Endothelial cell (in vitro differentiated cells): ENCODE measurements at regions not wholly inside any gene's neighbourhood (a gene's known extent, or its start where the extent isn't known, plus 50 kb on each side); places are given as distances from the start of the nearest gene placed in this dataset.

Source experiments
- DNase-seq: peaks from one replicate; pipeline ENCODE4 v3.0.0; 2021; ENCODE audit warnings: low spot score
- H3K27ac Mint-ChIP-seq: one replicate; pipeline ENCODE4 v1.8.0; 2021; ENCODE audit warnings: mixed read lengths, inconsistent platforms; ENCODE audit not compliant: unreplicated experiment
- H3K27me3 Mint-ChIP-seq: one replicate; pipeline ENCODE4 v1.8.0; 2021; ENCODE audit warnings: mild to moderate bottlenecking, moderate library complexity, mixed read lengths, inconsistent platforms; ENCODE audit not compliant: unreplicated experiment
- H3K36me3 Mint-ChIP-seq: one replicate; pipeline ENCODE4 v1.8.0; 2021; ENCODE audit warnings: mild to moderate bottlenecking, low read depth, mixed read lengths, inconsistent platforms; ENCODE audit not compliant: unreplicated experiment
- H3K4me1 Mint-ChIP-seq: one replicate; pipeline ENCODE4 v1.8.0; 2021; ENCODE audit warnings: mild to moderate bottlenecking, mixed read lengths, inconsistent platforms; ENCODE audit not compliant: unreplicated experiment
- H3K4me3 Mint-ChIP-seq: one replicate; pipeline ENCODE4 v1.8.0; 2021; ENCODE audit warnings: mild to moderate bottlenecking, mixed read lengths, inconsistent platforms; ENCODE audit not compliant: unreplicated experiment
- H3K9me3 Mint-ChIP-seq: one replicate; pipeline ENCODE4 v1.8.0; 2021; ENCODE audit warnings: mixed read lengths, inconsistent platforms; ENCODE audit not compliant: unreplicated experiment
- CTCF ChIP-seq: fragments of 200-600 bp; sonication (generic); IDR thresholded peaks from one replicate; pipeline ENCODE4 v1.5.0; 2021; ENCODE audit warnings: antibody characterized with exemption; ENCODE audit not compliant: unreplicated experiment

- peak; percentile 8 for DNase-seq
- Mint-ChIP-seq H3K27ac (no peak overlapping the region), H3K36me3 (no peaks in the 10 kb centered on the region), H3K9me3 (no peaks in the 10 kb centered on the region), H3K4me1 (peaks cover 2% of the 10 kb centered on the region), H3K4me3 (no peak overlapping the region), H3K27me3 (peaks cover 2% of the 10 kb centered on the region)
- TF ChIP-seq CTCF, result no peak
These were observed 62.2 kb upstream of the PRPS1 start for GRCh38 chrX:107565931-107566603.

GRCh38 chrX:107566604-107567262, 61.6 kb upstream of the PRPS1 start:
- Mint-ChIP-seq H3K27ac (no peak overlapping the region), H3K36me3 (no peaks in the 10 kb centered on the region), H3K27me3 (peaks cover 2% of the 10 kb centered on the region), H3K9me3 (no peaks in the 10 kb centered on the region), H3K4me3 (no peak overlapping the region), H3K4me1 (peaks cover 1% of the 10 kb centered on the region)
- TF ChIP-seq CTCF, result no peak
- no peak for DNase-seq

- DNase-seq, result no peak
- Mint-ChIP-seq H3K9me3 (no peaks in the 10 kb centered on the region), H3K4me3 (no peak overlapping the region), H3K27ac (no peak overlapping the region), H3K36me3 (no peaks in the 10 kb centered on the region), H3K4me1 (no peaks in the 10 kb centered on the region), H3K27me3 (peaks cover 2% of the 10 kb centered on the region)
- TF ChIP-seq CTCF, result no peak
These were observed 60.9 kb upstream of the PRPS1 start for GRCh38 chrX:107567370-107567769.

GRCh38 chrX:107571296-107571998, 56.9 kb upstream of the PRPS1 start:
- no peaks in the 10 kb centered on the region for H3K4me1 Mint-ChIP-seq
- no peak overlapping the region for H3K4me3 Mint-ChIP-seq
- H3K9me3 Mint-ChIP-seq, result no peaks in the 10 kb centered on the region
- no peak overlapping the region for H3K27ac Mint-ChIP-seq
- H3K36me3 Mint-ChIP-seq, result no peaks in the 10 kb centered on the region
- H3K27me3 Mint-ChIP-seq, result peaks cover 2% of the 10 kb centered on the region
- no peak for DNase-seq
- TF ChIP-seq CTCF, result no peak

DNA sequence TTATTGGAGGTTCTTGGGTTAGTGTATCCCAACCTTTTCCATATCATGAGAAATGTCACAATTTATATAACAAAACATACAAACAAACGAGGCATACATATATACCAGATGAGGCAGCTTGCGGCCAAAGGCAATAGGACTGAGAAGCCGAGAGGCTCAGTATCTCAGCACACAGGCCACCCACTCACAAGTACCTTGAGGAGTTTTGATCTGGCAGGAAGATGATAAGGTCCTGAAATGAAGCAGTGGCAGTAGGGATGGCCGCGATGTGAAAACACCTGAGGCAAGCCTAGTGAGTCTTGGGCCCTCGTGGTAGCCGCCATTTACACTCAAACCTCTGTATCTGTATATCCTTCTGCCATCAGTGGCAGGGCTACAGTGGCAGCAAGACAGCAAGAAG, 55.3 kb upstream of the PRPS1 start:
- Mint-ChIP-seq H3K27me3 (no peaks in the 10 kb centered on the region), H3K4me1 (no peaks in the 10 kb centered on the region)

More for the DNA sequence above, 55.3 kb upstream of the PRPS1 start:
- Mint-ChIP-seq H3K27ac (no peak overlapping the region), H3K36me3 (no peaks in the 10 kb centered on the region), H3K9me3 (no peaks in the 10 kb centered on the region), H3K4me3 (no peak overlapping the region)
- no peak for TF ChIP-seq CTCF
- DNase-seq, result no peak
